HFFc6 (cell line): ENCODE measurements at regions not wholly inside any gene's neighbourhood (a gene's known extent, or its start where the extent isn't known, plus 50 kb on each side); places are given as distances from the start of the nearest gene placed in this dataset.

Experiments
- DNase-seq: peaks from one replicate; pipeline ENCODE4 v3.0.0-alpha.2; 2018
- H3K27ac Mint-ChIP-seq: 2 replicates; pipeline ENCODE4 v1.8.0; 2020; ENCODE audit warnings: mild to moderate bottlenecking, mixed read lengths
- H3K27me3 Mint-ChIP-seq: 2 replicates; pipeline ENCODE4 v1.8.0; 2021; ENCODE audit warnings: mild to moderate bottlenecking, moderate library complexity, mixed read lengths; ENCODE audit not compliant: insufficient read depth
- H3K36me3 Mint-ChIP-seq: 2 replicates; pipeline ENCODE4 v1.8.0; 2021; ENCODE audit warnings: low read depth, mixed read lengths
- H3K4me1 Mint-ChIP-seq: 2 replicates; pipeline ENCODE4 v1.8.0; 2020; ENCODE audit warnings: low read depth, mixed read lengths
- H3K4me3 Mint-ChIP-seq: 2 replicates; pipeline ENCODE4 v1.8.0; 2020; ENCODE audit warnings: mild to moderate bottlenecking, moderate library complexity, mixed read lengths
- H3K9me3 Mint-ChIP-seq: 2 replicates; pipeline ENCODE4 v1.8.0; 2020; ENCODE audit warnings: mild to moderate bottlenecking, mixed read lengths
- CTCF ChIP-seq: fragments of 200-600 bp; sonication (generic); IDR thresholded peaks from 2 replicates; pipeline ENCODE4 v1.5.0; 2021; ENCODE audit warnings: antibody characterized with exemption, mild to moderate bottlenecking

- DNase-seq, result no peak
- Mint-ChIP-seq H3K9me3 (peaks cover 23% of the 10 kb centered on the region), H3K4me3 (no peak overlapping the region), H3K27me3 (no peaks in the 10 kb centered on the region; the same call in 1 of the 2 replicates), H3K27ac (no peak overlapping the region), H3K36me3 (no peaks in the 10 kb centered on the region), H3K4me1 (no peaks in the 10 kb centered on the region)
- TF ChIP-seq CTCF, result no peak
Observed at GRCh38 chr12:24446287-24446686, 496.8 kb upstream of the SOX5 start.

- no peak overlapping the region for H3K4me3 Mint-ChIP-seq
- no peaks in the 10 kb centered on the region for H3K4me1 Mint-ChIP-seq
- no peak overlapping the region for H3K27ac Mint-ChIP-seq
- no peak for DNase-seq
- H3K36me3 Mint-ChIP-seq, result no peaks in the 10 kb centered on the region
- no peak for TF ChIP-seq CTCF
- peaks cover 29% of the 10 kb centered on the region for H3K9me3 Mint-ChIP-seq
- H3K27me3 Mint-ChIP-seq, result no peaks in the 10 kb centered on the region
Observed at GRCh38 chr12:24444634-24445033, 495.2 kb upstream of the SOX5 start.

- Mint-ChIP-seq H3K4me3 (no peak overlapping the region), H3K36me3 (no peaks in the 10 kb centered on the region), H3K4me1 (no peaks in the 10 kb centered on the region), H3K27ac (no peak overlapping the region), H3K27me3 (no peaks in the 10 kb centered on the region), H3K9me3 (peaks cover 35% of the 10 kb centered on the region)
- DNase-seq, result no peak
- no peak for TF ChIP-seq CTCF
Observed at GRCh38 chr12:24441458-24441857, 492.0 kb upstream of the SOX5 start.

- Mint-ChIP-seq H3K36me3 (no peaks in the 10 kb centered on the region), H3K4me1 (no peaks in the 10 kb centered on the region), H3K27me3 (no peaks in the 10 kb centered on the region), H3K9me3 (peaks cover 47% of the 10 kb centered on the region), H3K27ac (no peak overlapping the region), H3K4me3 (no peak overlapping the region)
- no peak for TF ChIP-seq CTCF
- DNase-seq, result no peak
Observed at GRCh38 chr12:24436667-24437066, 487.2 kb upstream of the SOX5 start.

GRCh38 chr12:24431872-24432271 is 482.4 kb upstream of the SOX5 start:
- TF ChIP-seq CTCF, result no peak
- H3K27ac Mint-ChIP-seq, result no peak overlapping the region
- H3K27me3 Mint-ChIP-seq, result no peaks in the 10 kb centered on the region
- no peaks in the 10 kb centered on the region for H3K36me3 Mint-ChIP-seq
- H3K4me3 Mint-ChIP-seq, result no peak overlapping the region
- DNase-seq, result no peak
- H3K9me3 Mint-ChIP-seq, result peaks cover 52% of the 10 kb centered on the region
- H3K4me1 Mint-ChIP-seq, result no peaks in the 10 kb centered on the region

- Mint-ChIP-seq H3K4me1 (no peaks in the 10 kb centered on the region), H3K27ac (no peak overlapping the region), H3K27me3 (no peaks in the 10 kb centered on the region), H3K4me3 (no peak overlapping the region), H3K36me3 (no peaks in the 10 kb centered on the region), H3K9me3 (peaks cover 36% of the 10 kb centered on the region)
- no peak for TF ChIP-seq CTCF
- DNase-seq, result no peak
Observed at GRCh38 chr12:24427776-24428175, 478.3 kb upstream of the SOX5 start.
